MM.1S (cell line): ENCODE measurements at regions not wholly inside any gene's neighbourhood (a gene's known extent, or its start where the extent isn't known, plus 50 kb on each side); places are given as distances from the start of the nearest gene placed in this dataset.

Experiments
- DNase-seq: peaks from one replicate; pipeline ENCODE4 v3.0.0-alpha.2; 2015
- H2AFZ ChIP-seq: fragments of 300-600 bp; sonication (generic); 2 replicates; pipeline ENCODE4 v1.6.0; 2016; ENCODE audit warnings: antibody characterized with exemption, low read length
- H3F3A ChIP-seq: fragments of 300-600 bp; sonication (generic); 2 replicates; pipeline ENCODE4 v1.6.1; 2016; ENCODE audit warnings: mild to moderate bottlenecking, antibody characterized with exemption, low read length, moderate library complexity, mixed read lengths; ENCODE audit not compliant: insufficient read depth
- H3K27ac ChIP-seq: fragments of 300-600 bp; sonication (generic); 2 replicates; pipeline ENCODE4 v1.5.1; 2016; ENCODE audit warnings: mild to moderate bottlenecking, low read length
- H3K27me3 ChIP-seq: fragments of 300-600 bp; sonication (generic); replicated peaks from 2 replicates; pipeline ENCODE4 v1.6.0; 2016; ENCODE audit warnings: low read length; ENCODE audit not compliant: insufficient read depth
- H3K36me3 ChIP-seq: fragments of 300-600 bp; sonication (generic); replicated peaks from 2 replicates; pipeline ENCODE4 v1.6.1; 2016; ENCODE audit warnings: mild to moderate bottlenecking, low read length, mixed read lengths; ENCODE audit not compliant: insufficient read depth
- H3K4me1 ChIP-seq: fragments of 300-600 bp; sonication (generic); 2 replicates; pipeline ENCODE4 v1.6.1; 2016; ENCODE audit warnings: low read length, mixed read lengths
- H3K4me2 ChIP-seq: fragments of 300-600 bp; sonication (generic); 2 replicates; pipeline ENCODE4 v1.6.0; 2016; ENCODE audit warnings: low read depth, low read length
- H3K4me3 ChIP-seq: fragments of 300-600 bp; sonication (generic); 2 replicates; pipeline ENCODE4 v1.5.1; 2016; ENCODE audit warnings: low read length, mixed read lengths
- H3K79me2 ChIP-seq: fragments of 300-600 bp; sonication (generic); 2 replicates; pipeline ENCODE4 v1.6.1; 2016; ENCODE audit warnings: mixed run types, low read length, mixed read lengths
- H3K9ac ChIP-seq: fragments of 300-600 bp; sonication (generic); 2 replicates; pipeline ENCODE4 v1.6.1; 2016; ENCODE audit warnings: low read length, mixed read lengths
- H3K9me2 ChIP-seq: fragments of 300-600 bp; sonication (generic); replicated peaks from 2 replicates; pipeline ENCODE4 v1.6.1; 2016; ENCODE audit warnings: mild to moderate bottlenecking, low read length, mixed read lengths; ENCODE audit not compliant: insufficient read depth
- H3K9me3 ChIP-seq: fragments of 300-600 bp; sonication (generic); replicated peaks from 2 replicates; pipeline ENCODE4 v1.6.1; 2016; ENCODE audit warnings: mild to moderate bottlenecking, low read length, mixed read lengths; ENCODE audit not compliant: insufficient read depth
- H4K20me1 ChIP-seq: fragments of 300-600 bp; sonication (generic); 2 replicates; pipeline ENCODE4 v1.6.1; 2016; ENCODE audit warnings: mild to moderate bottlenecking, low read length, moderate library complexity, mixed read lengths; ENCODE audit not compliant: insufficient read depth
- CTCF ChIP-seq: fragments of 300-600 bp; sonication (generic); IDR thresholded peaks from 2 replicates; pipeline ENCODE4 v1.5.1; 2016; ENCODE audit warnings: antibody characterized with exemption, low read length, mixed read lengths
- EZH2 ChIP-seq: fragments of 300-600 bp; sonication (generic); optimal IDR thresholded peaks from 2 replicates; pipeline ENCODE3; 2017; ENCODE audit warnings: low read depth, mild to moderate bottlenecking, antibody characterized with exemption, low read length, mixed read lengths
- EZH2phosphoT487 ChIP-seq: fragments of 300-600 bp; sonication (generic); IDR thresholded peaks from 2 replicates; pipeline ENCODE4 v1.6.1; 2018; ENCODE audit warnings: antibody characterized with exemption, low read length

GRCh38 chr20:54415967-54416366 lies 59.4 kb upstream of the DOK5 start:
- Histone ChIP-seq H2AFZ (no peak overlapping the region), H3K27me3 (no peaks in the 10 kb centered on the region), H3K27ac (no peak overlapping the region), H3K9ac (no peak overlapping the region), H3K4me1 (no peaks in the 10 kb centered on the region), H3K79me2 (no peaks in the 10 kb centered on the region), H4K20me1 (no peaks in the 10 kb centered on the region), H3K4me3 (no peak overlapping the region), H3K4me2 (no peak overlapping the region), H3K36me3 (no peaks in the 10 kb centered on the region), H3K9me3 (no peaks in the 10 kb centered on the region), H3F3A (no peaks in the 10 kb centered on the region), H3K9me2 (no peaks in the 10 kb centered on the region)
- DNase-seq, result no peak
- no peak for TF ChIP-seq EZH2
- no peak for TF ChIP-seq CTCF
- no peak for TF ChIP-seq EZH2phosphoT487

DNA sequence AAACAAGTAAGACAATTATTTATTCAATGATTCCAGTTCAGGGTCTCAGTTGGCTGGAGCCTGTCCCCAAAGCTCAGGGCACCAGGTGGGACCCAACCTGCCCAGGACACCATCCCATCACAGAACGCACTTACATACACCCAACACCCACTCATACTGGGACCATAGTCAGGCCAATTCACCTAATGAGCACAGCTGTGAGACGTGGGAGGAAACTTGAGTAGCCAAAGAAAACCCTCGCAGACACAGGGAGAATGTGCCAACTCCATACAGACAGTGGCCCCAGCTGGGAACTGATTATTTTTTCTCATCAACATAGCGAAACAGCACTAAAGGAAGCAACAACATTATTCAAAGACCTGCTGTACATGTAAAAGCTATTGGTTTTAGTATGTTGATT lies 58.6 kb upstream of the DOK5 start:
- no peaks in the 10 kb centered on the region for H3K36me3 ChIP-seq
- no peaks in the 10 kb centered on the region for H3F3A ChIP-seq
- DNase-seq, result no peak
- no peaks in the 10 kb centered on the region for H3K4me1 ChIP-seq
- no peaks in the 10 kb centered on the region for H3K9me3 ChIP-seq
- no peak overlapping the region for H3K4me2 ChIP-seq
- no peaks in the 10 kb centered on the region for H3K9me2 ChIP-seq
- no peaks in the 10 kb centered on the region for H3K27me3 ChIP-seq
- H3K4me3 ChIP-seq, result no peak overlapping the region
- no peak overlapping the region for H3K27ac ChIP-seq
- no peak overlapping the region for H3K9ac ChIP-seq
- H2AFZ ChIP-seq, result no peak overlapping the region
- TF ChIP-seq CTCF (no peak), EZH2 (no peak), EZH2phosphoT487 (no peak)
- H3K79me2 ChIP-seq, result no peaks in the 10 kb centered on the region
- H4K20me1 ChIP-seq, result no peaks in the 10 kb centered on the region

DNA sequence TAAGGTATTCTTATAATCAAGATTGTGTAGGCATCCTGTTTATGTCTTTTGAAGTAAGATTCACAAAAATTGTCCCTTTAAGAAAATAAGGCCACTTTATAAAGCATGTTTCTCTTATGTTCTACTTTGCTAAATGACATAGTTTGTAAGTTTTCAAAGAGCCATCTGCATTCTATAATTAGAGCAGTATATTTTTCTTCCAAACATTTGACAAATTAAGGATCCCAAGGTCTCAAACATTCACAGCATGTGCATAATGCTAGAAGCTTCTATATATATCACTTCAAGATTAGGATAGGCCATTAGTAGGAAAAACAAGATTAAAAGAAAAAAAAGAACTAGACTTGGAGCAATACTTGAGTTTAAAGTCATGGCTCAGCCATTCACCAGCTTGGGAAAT lies 55.9 kb upstream of the DOK5 start:
- no peaks in the 10 kb centered on the region for H3K9me2 ChIP-seq
- TF ChIP-seq CTCF, result no peak
- no peak for TF ChIP-seq EZH2phosphoT487
- no peak for TF ChIP-seq EZH2
- no peaks in the 10 kb centered on the region for H3F3A ChIP-seq
- H3K9me3 ChIP-seq, result no peaks in the 10 kb centered on the region
- DNase-seq, result no peak
- no peak overlapping the region for H3K4me3 ChIP-seq
- H2AFZ ChIP-seq, result no peak overlapping the region
- H3K4me1 ChIP-seq, result no peaks in the 10 kb centered on the region
- H3K27ac ChIP-seq, result no peak overlapping the region
- no peaks in the 10 kb centered on the region for H3K79me2 ChIP-seq
- no peaks in the 10 kb centered on the region for H3K27me3 ChIP-seq
- no peak overlapping the region for H3K9ac ChIP-seq
- no peak overlapping the region for H3K4me2 ChIP-seq
- H4K20me1 ChIP-seq, result no peaks in the 10 kb centered on the region
- H3K36me3 ChIP-seq, result no peaks in the 10 kb centered on the region
